OCI-LY7 (cell line): ENCODE measurements at regions not wholly inside any gene's neighbourhood (a gene's known extent, or its start where the extent isn't known, plus 50 kb on each side); places are given as distances from the start of the nearest gene placed in this dataset.

ENCODE experiments used
- CTCF ChIP-seq: fragments of 200-600 bp; sonication (generic); conservative IDR thresholded peaks from 2 replicates; pipeline ENCODE4 v1.5.1; 2014; ENCODE audit warnings: mild to moderate bottlenecking, antibody characterized with exemption, low read length, moderate library complexity, mixed read lengths
- EZH2phosphoT487 ChIP-seq: fragments of 200-600 bp; sonication (generic); IDR thresholded peaks from 2 replicates; pipeline ENCODE4 v1.6.1; 2018; ENCODE audit warnings: low read depth, borderline replicate concordance, mild to moderate bottlenecking, mixed run types, antibody characterized with exemption, low read length, moderate library complexity, mixed read lengths

GRCh38 chr6:137736048-137736818 is 130.8 kb upstream of the TNFAIP3 start:
- TF ChIP-seq CTCF = no peak
- no peak for TF ChIP-seq EZH2phosphoT487
